ENCODE measurements at regions not wholly inside any gene's neighbourhood (a gene's known extent, or its start where the extent isn't known, plus 50 kb on each side); places are given as distances from the start of the nearest gene placed in this dataset.

DNA sequence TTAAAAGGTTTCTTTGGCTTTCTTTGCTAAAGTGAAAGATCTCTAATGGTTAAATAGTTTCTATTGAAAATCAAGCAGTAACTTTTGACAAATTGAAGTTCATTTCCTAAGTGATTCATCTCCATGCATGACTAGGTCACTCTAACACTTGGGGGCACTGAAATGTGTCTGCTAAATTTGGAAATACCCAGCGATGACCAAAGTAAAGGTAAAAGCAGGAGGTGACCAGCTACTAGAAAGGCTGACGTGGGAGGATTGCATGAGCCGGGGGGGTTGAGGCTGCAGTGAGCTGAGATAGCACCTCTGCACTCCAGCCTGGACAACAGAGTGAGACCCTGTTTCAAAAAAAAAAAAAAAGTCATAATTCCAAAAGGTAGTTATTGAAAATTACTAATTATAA, 111.8 kb upstream of the GPR141 start:
- Histone ChIP-seq H3K9ac (ENCODE audit: insufficient read depth, low read length, poor library complexity, severe bottlenecking) (no peak overlapping the region), H3K36me3 (replicated peaks in 1 of 2; ENCODE audit: control insufficient read depth in 1 of 2, insufficient read depth in 2 of 2, low read length in 2 of 2) (no peaks in the 10 kb centered on the region), H3K4me3 (replicated peaks in 1 of 3; ENCODE audit: low read depth in 2 of 3, low read length in 3 of 3) (no peak overlapping the region), H3K27ac (ENCODE audit: low read depth in 1 of 2, low read length in 2 of 2) (no peak overlapping the region), H3K9me3 (replicated peaks in 1 of 2; ENCODE audit: control insufficient read depth in 1 of 2, insufficient read depth in 1 of 2, low read length in 2 of 2) (no peaks in the 10 kb centered on the region), H3K27me3 (ENCODE audit: control insufficient read depth in 2 of 2, insufficient read depth in 2 of 2, low read length in 2 of 2) (no peaks in the 10 kb centered on the region), H3K4me2 (replicated peaks; ENCODE audit: extremely low read depth, low read length, poor library complexity, severe bottlenecking) (no peak overlapping the region), H4K20me1 (ENCODE audit: insufficient read depth, low read length) (no peaks in the 10 kb centered on the region), H3K79me2 (ENCODE audit: insufficient read depth, low read length) (no peaks in the 10 kb centered on the region), H3K4me1 (ENCODE audit: control insufficient read depth in 1 of 2, insufficient read depth in 2 of 2, low read length in 2 of 2) (no peaks in the 10 kb centered on the region), H2AFZ (ENCODE audit: insufficient read depth, low read depth, low read length, poor library complexity, severe bottlenecking) (no peak overlapping the region)
- DNase-seq, result no peak
- Mint-ChIP-seq H3K4me3 (no peak overlapping the region), H3K4me1 (peaks cover 1% of the 10 kb centered on the region), H3K27me3 (ENCODE audit: low read depth in 3 of 3) (peaks cover 0 to 2% (median 1%) of the 10 kb centered on the region in 3 donors), H3K36me3 (no peaks in the 10 kb centered on the region), H3K27ac (no peak overlapping the region), H3K9me3 (peaks cover 0 to 7% (median 0%) of the 10 kb centered on the region in 7 donors)
- 92% methylated on average over 2 of the region's 3 CpGs for WGBS (ENCODE audit: insufficient coverage)
- intact Hi-C loops (cut with micrococcal nuclease), result no loop called here
- TF ChIP-seq CTCF (IDR thresholded peaks at IDR 0.05), result no peak

- WGBS (ENCODE audit: insufficient coverage), result no CpG with 5 or more reads among the region's 2 CpGs
- intact Hi-C loops (cut with micrococcal nuclease), result no loop called here
- no peaks in the 10 kb centered on the region for H3K27me3 ChIP-seq (ENCODE audit: control insufficient read depth in 2 of 2, insufficient read depth in 2 of 2, low read length in 2 of 2)
- no peaks in the 10 kb centered on the region for H3K36me3 Mint-ChIP-seq
- DNase-seq, result peak in 1 of 3 donors; percentile 1
- no peaks in the 10 kb centered on the region for H3K9me3 Mint-ChIP-seq
- H3K27me3 Mint-ChIP-seq (ENCODE audit: low read depth in 3 of 3), result no peaks in the 10 kb centered on the region
- no peak overlapping the region for H3K27ac Mint-ChIP-seq
- no peak for TF ChIP-seq CTCF (IDR thresholded peaks at IDR 0.05)
- H3K4me1 ChIP-seq (ENCODE audit: control insufficient read depth in 1 of 2, insufficient read depth in 2 of 2, low read length in 2 of 2), result no peaks in the 10 kb centered on the region
- no peaks in the 10 kb centered on the region for H3K79me2 ChIP-seq (ENCODE audit: insufficient read depth, low read length)
- no peaks in the 10 kb centered on the region for H3K36me3 ChIP-seq (replicated peaks in 1 of 2; ENCODE audit: control insufficient read depth in 1 of 2, insufficient read depth in 2 of 2, low read length in 2 of 2)
- H3K27ac ChIP-seq (ENCODE audit: low read depth in 1 of 2, low read length in 2 of 2), result no peak overlapping the region
- no peak overlapping the region for H3K9ac ChIP-seq (ENCODE audit: insufficient read depth, low read length, poor library complexity, severe bottlenecking)
- peak overlapping the region; percentile 20 for H2AFZ ChIP-seq (ENCODE audit: insufficient read depth, low read depth, low read length, poor library complexity, severe bottlenecking)
- no peak overlapping the region for H3K4me3 Mint-ChIP-seq
- no peak overlapping the region for H3K4me3 ChIP-seq (replicated peaks in 1 of 3; ENCODE audit: low read depth in 2 of 3, low read length in 3 of 3)
- H3K9me3 ChIP-seq (replicated peaks in 1 of 2; ENCODE audit: control insufficient read depth in 1 of 2, insufficient read depth in 1 of 2, low read length in 2 of 2), result no peaks in the 10 kb centered on the region
- no peak overlapping the region for H3K4me2 ChIP-seq (replicated peaks; ENCODE audit: extremely low read depth, low read length, poor library complexity, severe bottlenecking)
- H3K4me1 Mint-ChIP-seq, result peaks cover 3% of the 10 kb centered on the region
- H4K20me1 ChIP-seq (ENCODE audit: insufficient read depth, low read length), result no peaks in the 10 kb centered on the region
Measured at GRCh38 chr7:37577412-37577811, 106.2 kb upstream of the GPR141 start.
